ENCODE measurements at regions not wholly inside any gene's neighbourhood (a gene's known extent, or its start where the extent isn't known, plus 50 kb on each side); places are given as distances from the start of the nearest gene placed in this dataset.

GRCh38 chr4:181051931-181052330, 1191.3 kb upstream of the TENM3 start (continued):
- TF ChIP-seq ZNF687 (CRISPR knock-in tag; IDR thresholded peaks at IDR 0.05): no peak
- no peak for TF ChIP-seq THAP11 (CRISPR knock-in tag; IDR thresholded peaks at IDR 0.05)
- TF ChIP-seq ZBTB26 (CRISPR knock-in tag; IDR thresholded peaks at IDR 0.05; ENCODE audit: borderline replicate concordance): no peak
- no peak for TF ChIP-seq CBX2 (IDR thresholded peaks at IDR 0.05; ENCODE audit: low read depth, low read length)
- TF ChIP-seq CBX2 (CRISPR knock-in tag; IDR thresholded peaks at IDR 0.05; ENCODE audit: low read depth): no peak
- TF ChIP-seq MTF1 (CRISPR knock-in tag; IDR thresholded peaks at IDR 0.05): no peak
- TF ChIP-seq TCF7L2 (IDR thresholded peaks at IDR 0.05; ENCODE audit: low read depth, low read length): no peak

- ATAC-seq (no peak), DNase-seq (ENCODE audit: low spot score) (no peak), FAIRE-seq (no peak)
- intact Hi-C loops (cut with micrococcal nuclease; ENCODE audit: unreplicated experiment) (no loop called here), in situ Hi-C loops (cut with HindIII; ENCODE audit: extremely low pct_ligation_motif_present, low pct_unique_long_range_greater_than_20kb) (no loop called here)
- TF ChIP-seq SIN3B (IDR thresholded peaks at IDR 0.05; ENCODE audit: low read length): no peak
- no peak for TF ChIP-seq BCLAF1 (IDR thresholded peaks at IDR 0.05)
- TF ChIP-seq ZNF598 (CRISPR knock-in tag; IDR thresholded peaks at IDR 0.05; ENCODE audit: borderline replicate concordance): no peak
- no peak for TF ChIP-seq MATR3 (CRISPR knock-in tag; IDR thresholded peaks at IDR 0.05)
- no peak for TF ChIP-seq ZNF879 (CRISPR knock-in tag; IDR thresholded peaks at IDR 0.05)
- no peak overlapping the region for H3K4me2 ChIP-seq (ENCODE audit: low read depth, low read length)
- H3K4me3 ChIP-seq (replicated peaks in 1 of 3; ENCODE audit: insufficient read depth in 1 of 3, low read depth in 2 of 3, low read length in 3 of 3): no peak overlapping the region
- no peak overlapping the region for H2AFZ ChIP-seq (ENCODE audit: low read length)
- no peaks in the 10 kb centered on the region for H3K4me1 ChIP-seq (ENCODE audit: insufficient read depth, low read length)
- H3K9me3 ChIP-seq (ENCODE audit: low read length): no peaks in the 10 kb centered on the region
- no peak overlapping the region for H3K27ac ChIP-seq (ENCODE audit: extremely low read length, insufficient read depth, low read length)
- ChIA-PET POLR2A (no interaction called here), CTCF (ENCODE audit: low intra/inter-chr PET ratio, low total read pairs) (no interaction called here)
- no peaks in the 10 kb centered on the region for H3K27me3 ChIP-seq (ENCODE audit: control insufficient read depth in 1 of 2, insufficient read depth in 2 of 2, low read length in 2 of 2)
- no peaks in the 10 kb centered on the region for H4K20me1 ChIP-seq (ENCODE audit: insufficient read depth, low read length)
- no peak overlapping the region for H3K9ac ChIP-seq (ENCODE audit: insufficient read depth, low read depth, low read length)
- H3K36me3 ChIP-seq (replicated peaks in 1 of 2; ENCODE audit: control insufficient read depth in 1 of 2, insufficient read depth in 2 of 2, low read length in 2 of 2): no peaks in the 10 kb centered on the region
- WGBS (ENCODE audit: low lambda C conversion rate): 0% methylated on average over 1 of the region's 1 CpG
- no peaks in the 10 kb centered on the region for H3K79me2 ChIP-seq (ENCODE audit: insufficient read depth, low read length)
- no TSS peak for BruUV-seq (replicated peaks)
Measured at GRCh38 chr4:181061787-181062186, 1181.4 kb upstream of the TENM3 start.

Data from HepG2 (cell line).